Fibroblast of gingiva (primary cell): ENCODE measurements at regions not wholly inside any gene's neighbourhood (a gene's known extent, or its start where the extent isn't known, plus 50 kb on each side); places are given as distances from the start of the nearest gene placed in this dataset.

Experiments used
- DNase-seq: peaks from one replicate; pipeline ENCODE4 v3.0.0-alpha.2; 2011; ENCODE audit warnings: low read depth

DNA sequence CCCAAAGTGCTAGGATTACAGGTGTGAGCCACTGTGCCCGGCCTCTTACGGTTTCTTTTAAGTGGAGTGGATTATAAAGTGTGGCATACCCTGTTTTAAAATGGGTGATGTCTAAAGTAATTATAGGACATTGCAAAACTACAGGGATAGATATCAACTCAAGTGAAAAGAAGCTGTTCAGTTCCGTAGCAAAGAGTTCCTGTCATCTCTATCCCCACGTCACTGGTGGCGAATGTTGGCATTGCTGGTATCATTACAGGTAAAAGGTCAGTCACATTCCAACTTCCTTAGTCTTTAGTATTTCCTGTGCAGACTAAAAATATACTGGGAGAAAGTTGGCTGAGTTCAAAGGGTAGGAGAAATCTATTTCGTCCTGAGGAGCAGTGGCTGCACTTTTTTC, 95.6 kb upstream of the SLC38A2 start:
- DNase-seq = no peak

DNA sequence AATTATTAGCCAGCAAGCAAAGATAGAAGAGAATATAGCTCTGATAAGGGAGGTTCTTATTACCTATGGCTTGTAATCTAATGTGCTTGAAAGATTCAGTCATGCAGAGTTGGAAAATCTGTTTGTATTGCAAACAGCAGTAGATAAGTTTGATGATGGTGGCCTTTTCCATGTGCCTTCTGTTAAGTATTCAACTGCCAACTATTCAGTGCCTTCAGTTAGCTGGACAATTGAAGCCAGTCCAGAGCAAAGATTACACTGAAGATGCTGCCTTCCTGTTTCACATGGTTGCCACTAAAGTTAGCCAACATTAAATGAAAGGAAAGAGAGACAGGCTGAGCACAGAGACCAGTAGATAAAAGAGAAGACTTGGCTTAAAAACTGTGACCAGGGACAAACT, 92.7 kb upstream of the SLC38A2 start:
- no peak for DNase-seq

DNA sequence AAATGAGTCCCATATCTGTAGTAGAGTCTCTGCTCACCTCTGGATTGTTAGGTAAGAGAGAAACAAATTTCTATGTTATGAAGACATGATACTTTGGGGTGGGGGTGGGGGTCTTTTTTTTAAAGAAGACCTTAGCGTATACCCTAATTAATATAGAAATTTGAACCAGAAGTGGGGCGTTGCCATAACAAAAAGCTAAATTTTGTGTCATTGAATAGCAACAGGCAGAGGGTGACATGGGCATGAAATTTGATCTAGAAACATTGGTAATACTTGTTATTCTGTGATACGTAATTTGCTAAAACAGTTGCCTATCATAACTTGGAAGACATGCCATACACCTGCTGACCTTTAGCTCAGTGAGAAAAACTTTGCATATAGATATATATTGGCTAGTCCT, 92.3 kb upstream of the SLC38A2 start:
- no peak for DNase-seq

DNA sequence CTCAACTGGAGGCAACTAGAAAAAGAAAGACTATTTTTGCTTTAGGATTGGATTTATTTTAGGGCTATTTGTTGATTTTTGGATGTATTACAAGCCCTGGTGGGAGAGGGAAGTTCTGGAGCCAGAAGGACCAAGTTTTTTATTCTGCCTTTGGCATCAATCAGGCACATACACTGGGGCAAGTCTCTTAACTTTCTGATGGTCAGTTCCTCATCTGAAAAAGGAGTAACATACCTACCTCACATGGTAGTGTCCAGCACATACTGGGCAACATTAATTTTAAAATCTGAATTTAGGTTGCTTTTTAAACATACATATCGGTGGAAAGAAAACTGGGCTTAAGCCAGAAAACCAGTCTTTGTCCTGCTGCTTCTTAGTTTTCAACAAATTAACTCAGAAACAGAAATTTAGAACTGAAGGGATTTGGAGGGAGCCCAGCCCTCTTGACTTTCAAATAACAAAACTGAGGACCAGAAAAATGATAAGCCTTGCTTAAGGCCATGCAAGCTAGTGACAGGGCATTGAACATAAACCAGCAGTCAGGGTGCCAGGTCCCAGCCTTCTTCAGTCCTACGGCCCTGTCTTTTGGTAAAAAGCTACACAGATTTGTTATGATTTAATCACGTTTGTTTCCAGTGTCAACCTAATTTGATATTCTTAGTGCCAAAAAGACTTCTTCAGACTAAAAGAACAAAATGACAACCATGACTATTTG, 90.2 kb upstream of the SLC38A2 start:
- no peak for DNase-seq

DNA sequence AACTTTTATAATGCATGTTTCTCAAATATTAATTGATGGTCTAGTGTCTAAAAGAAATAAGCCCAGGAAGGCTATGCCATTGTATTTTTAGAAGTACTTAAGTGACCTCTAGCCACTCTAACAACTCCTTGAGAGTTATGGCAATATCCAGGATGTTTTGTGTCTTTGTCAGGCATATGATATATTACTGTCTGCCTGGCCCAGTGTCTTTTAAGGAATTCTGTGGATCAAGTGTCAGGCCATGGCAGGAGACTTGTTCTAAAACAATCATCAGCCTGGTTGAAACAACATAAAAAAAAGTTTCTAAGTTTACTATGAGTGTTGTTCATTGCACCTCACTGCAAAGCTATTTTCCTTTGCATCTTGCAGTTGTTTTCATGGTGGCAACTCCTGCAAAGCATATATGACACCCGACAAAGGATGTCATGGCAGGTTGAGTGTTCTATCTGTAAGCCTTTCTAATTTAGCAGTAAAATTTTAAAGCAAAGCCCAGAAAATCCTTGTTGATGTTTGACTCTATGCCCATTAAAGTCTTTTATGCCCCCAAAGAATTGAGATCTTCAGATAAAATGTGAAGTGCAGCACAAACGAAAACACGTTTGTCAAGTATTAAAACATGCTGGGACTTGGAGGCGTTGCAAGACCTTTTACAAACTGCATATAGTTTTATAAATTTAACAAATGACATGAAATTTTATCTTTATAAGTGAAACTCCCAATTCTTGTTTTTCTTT, 89.5 kb upstream of the SLC38A2 start:
- DNase-seq = peak; percentile 28

DNA sequence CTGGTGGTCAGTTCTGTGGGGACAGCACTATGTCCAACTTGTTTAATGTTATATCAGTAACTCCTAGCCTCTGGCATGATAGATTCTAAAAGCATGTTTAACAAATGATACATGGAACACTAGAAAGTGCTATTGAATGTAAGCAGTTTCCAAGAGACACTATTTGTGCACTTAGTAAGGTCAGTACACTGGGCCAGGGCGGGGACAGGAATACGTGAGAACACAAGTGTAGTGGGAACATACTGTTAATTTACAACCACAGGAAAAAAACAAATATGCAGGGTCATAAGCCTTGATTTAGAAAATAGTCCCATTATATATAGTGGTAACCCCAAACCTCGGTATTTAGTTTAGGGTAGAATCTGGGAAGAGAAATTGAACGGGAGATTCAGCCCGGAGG, 88.9 kb upstream of the SLC38A2 start:
- no peak for DNase-seq

DNA sequence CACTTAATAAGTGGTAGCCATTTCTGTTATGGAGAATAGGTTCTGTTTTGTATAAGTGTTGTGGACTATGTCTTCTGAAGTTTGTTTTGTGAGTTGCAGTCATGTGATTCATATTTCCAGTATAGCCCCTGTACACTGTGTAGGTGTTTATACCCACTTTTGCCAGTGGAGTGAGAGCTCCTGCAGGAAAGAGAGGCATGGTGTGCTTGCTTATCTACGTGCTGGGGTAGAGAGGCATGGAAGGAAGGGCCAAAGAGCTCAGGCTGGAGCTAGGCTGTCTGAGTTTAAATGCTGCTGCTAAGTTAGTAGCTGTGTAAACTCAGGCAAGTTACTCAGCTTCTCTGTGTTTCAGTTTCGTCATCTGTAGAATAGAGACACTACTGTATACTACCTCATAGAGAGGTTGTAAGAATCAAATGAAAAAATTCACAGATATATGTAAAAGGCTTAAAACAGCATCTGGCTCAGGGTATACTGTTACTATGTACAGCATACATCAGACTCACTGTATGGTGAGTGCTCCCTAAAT, 88.2 kb upstream of the SLC38A2 start:
- no peak for DNase-seq

DNA sequence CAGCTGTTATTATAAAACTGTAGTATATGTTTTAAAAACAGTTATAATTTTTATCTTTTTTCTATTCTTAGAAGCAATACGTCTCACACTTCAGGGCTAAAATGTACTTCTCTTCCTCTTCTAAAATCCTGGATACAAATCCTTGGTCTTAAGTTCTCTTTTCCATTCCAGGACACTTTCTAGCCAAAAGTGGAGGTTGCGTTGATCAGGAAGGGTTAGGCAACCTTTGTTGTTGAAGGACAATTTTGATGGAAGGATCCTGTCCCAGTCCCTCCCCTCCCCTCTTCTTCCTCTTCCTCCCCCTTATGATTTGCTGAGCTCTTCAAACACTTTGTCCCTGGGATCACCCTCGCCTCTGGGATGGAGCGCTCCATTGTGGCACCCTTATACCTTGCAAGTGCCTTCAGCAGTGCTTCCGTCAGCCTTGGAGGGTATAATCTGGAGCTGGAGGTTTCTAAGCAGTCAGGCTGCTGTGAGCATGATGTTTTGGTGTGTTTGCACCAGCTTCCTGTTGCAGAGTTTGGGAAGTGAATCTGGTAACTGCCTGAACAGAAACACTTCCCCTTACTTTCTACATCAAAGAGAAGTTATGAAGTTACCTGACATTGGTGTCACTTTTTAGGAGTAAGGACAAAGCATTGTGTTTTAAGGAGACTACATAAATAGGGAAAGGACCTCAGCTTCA, 87.4 kb upstream of the SLC38A2 start:
- DNase-seq = no peak

DNA sequence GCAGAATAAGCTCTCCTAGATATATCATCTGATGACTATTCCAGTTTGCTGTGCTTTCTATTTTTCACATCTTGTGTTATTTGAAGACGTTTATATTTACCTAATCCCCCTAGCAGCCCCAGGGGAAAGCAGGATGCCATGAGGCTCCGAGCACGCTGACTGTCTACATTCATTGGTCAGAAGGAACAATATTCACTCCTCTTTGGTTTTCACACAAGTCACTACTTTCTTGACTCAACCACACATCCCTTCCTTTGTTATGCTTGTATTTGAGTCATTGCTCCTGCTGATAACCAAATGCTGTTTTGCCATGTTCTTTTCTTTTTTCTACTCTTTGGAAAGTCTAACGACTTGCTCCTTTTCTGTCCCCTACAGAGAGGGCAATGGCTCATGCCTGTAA, 86.5 kb upstream of the SLC38A2 start:
- DNase-seq = no peak

DNA sequence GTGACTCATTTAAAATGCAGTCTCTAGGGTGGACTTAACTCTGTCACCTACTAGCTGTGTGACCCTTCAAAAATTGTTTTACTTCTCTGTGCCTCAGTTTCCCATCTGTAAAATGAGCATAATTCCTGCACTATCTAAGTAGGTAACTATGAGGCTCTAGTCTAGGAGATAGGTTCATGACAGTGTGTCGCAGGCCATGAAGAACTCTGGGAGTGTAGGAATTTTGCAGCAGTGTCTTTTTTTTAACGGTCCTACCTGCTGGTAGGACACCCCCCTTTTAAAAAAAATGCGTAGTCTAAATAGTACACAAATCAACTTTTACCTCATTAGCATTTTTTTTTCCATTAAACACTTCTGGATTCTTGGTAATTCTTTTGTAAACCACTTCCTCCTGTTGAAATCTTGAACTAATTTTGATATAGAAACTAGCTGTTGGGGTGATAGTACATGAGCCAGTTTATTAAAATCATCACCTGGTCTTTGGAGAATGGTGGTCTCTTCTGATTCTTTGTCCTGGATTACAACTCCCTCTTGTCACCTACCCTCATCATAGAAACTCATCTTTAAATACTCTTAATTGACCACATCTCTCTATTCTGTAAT, 86.0 kb upstream of the SLC38A2 start:
- no peak for DNase-seq

DNA sequence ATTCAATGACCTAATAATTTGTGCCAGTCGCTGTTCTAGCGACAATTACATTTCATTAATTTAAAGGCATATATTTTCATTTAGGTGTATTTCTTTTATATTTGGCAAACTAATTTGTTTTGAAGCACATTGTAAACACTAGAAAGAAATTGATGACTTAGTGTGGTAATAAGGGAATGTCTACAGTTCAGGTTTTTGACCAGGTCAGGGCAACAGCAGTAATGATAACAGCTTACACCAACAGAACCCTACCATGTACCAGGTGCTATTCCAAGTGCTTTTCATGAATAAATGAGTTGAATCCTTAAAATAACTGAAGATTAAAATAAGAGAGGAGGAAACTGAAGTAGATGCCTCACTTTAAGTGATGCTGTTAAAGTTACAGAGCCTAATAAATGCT, 85.4 kb upstream of the SLC38A2 start:
- DNase-seq = no peak

DNA sequence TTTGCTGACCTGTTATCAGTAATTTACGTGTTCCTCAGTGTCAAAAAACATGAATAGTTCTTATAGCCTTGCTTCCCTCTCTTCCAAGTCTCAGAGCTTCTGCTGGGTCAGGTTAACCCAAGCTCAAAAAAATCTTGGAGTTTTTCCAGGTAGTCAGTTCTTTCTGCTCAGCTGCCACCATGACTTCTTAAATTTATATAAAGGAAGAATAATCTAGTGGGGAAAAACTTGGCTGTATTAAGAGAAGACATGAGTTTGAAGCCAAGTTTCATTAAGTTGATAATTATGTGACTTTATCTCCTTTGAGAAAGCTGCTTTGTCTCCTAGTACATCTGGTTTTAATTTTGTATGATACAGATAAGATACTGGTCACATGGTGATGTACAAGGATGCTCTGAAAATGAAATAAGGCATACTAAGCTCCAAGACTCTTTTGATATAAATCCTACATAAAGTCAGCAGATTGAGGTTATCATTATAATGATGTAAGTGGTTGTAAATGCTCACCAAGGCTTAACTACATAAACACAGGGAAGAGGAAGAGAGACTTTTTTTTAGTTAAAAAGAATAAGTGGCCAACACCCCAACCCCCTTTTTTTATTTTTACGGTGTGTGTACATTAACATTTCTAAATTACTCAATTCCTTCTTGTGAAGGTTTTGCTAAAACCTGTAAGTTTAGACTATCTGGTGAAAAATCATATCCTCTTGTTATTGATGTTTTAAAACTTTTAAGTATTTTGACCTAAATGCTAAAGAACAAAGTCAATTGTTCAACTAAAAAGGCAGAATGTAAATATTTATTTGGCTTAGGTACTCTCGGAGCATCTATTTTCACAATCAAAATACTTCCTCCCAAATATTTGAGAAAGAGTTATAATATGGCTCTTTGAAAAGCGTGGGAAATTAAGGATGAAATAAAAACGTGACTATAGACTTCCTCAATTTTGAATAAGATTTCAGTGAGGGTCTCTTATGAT, 84.1 kb upstream of the SLC38A2 start:
- no peak for DNase-seq

DNA sequence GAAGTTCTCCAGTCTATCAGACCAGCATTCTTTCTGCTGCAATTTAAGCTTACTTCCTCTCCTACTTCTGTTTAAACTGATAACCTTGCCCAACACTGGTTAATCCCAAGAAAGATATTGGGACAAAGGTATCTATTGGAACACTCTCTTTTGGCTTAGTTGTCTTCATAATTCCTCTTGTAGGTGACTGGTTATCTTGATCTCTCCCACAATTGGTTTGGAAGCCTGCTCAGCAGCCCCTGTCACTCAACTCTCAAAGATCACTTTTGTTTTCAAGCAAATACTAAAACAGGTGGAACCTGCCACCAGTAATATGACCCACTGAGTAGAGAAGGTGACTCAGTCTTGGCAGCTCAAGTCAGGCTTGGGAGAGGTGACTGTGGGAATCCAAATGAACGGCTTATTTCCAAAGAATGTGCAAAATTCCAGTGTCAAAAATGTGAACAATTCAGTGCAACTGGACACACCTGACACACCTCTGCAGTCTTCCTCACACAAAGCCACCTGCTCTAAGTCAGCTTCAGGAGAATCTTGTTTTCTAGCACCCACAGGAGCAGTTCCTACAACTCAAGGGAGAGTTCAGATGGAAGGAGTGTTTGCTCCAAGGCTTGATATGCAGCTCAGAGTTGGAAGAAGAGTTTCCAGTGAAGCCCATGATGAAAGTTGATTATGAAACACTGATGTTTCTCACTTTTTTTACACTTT, 83.2 kb upstream of the SLC38A2 start:
- no peak for DNase-seq

DNA sequence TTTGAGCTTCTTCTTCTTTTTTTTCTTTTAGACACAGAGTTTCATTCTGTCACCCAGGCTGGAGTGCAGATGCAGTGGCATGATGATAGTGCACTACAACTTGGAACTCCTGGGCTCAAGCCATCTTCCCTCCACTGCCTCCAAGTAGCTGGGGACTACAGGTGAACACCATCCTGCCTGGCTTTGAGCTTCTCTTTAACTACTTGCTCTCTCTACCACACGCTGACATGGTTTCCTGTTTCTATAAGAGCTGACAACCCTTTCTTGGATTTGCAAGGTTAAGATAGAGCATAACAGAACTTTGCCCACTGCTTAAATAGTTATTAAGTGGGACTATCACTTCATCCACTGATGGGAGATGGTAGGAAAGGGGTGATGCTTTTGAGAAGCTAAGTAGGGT, 82.4 kb upstream of the SLC38A2 start:
- no peak for DNase-seq

DNA sequence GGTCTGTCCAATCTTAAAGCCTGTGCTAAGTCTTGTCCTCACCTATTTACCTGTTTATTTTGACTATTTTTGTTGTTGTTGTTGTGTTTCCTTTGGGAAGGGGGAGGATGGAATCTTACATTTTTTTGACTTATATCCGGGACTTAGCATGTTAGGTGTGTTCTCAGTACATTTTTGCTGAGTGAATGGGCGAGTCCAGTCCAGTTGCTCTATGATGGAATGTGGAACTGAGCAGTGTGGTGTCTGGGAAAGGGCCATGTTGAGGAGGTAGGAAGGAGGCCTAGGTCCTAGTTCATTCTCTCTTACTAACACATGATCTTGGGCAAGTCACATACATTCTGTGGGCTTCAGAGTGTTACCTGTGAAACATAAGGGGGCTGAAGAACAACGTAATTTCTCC, 80.9 kb upstream of the SLC38A2 start:
- DNase-seq = no peak

DNA sequence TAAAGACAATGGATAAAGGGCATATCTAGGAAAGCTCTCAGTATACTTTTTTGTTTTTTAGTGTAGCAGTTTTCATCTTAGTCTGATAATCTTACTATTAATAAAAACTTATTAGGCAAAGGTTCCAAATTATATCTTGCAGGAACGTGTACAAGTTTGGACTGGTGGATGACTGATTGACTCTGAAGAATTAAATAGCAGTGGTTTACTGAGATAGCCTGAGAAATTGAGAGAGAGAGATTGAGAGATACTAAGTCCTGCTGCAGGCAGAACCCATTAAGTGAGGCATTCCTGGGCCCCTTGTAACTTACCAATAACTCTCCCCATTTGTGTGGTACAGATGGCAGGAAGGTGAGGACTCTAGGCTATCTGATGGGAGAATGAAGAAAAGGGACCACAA, 80.2 kb upstream of the SLC38A2 start:
- DNase-seq = no peak

DNA sequence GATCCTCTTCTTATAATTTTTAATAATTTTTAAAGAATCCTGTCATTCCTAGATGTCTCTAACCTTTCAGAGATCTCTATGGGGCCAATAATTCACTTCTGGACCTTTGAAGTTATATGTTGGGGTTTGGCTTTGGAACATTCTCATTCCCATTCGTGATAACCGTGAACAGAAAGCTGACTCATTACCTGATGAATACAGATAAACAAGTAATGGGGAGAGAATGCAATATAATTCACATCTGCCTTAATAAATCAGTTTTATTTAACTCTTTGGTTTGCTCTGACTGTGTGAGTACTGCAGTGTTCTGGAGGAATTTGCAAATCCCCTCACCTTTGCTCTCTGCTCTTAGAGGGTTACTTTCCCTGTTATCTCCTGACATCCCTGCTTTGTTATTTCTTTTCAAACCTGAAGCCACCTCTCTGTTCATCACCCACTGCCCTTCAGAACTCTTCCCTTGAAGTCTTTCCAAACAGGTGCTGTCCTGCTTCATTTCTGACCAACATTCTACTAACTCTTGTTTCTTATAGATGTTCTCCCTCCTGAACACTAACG, 79.6 kb upstream of the SLC38A2 start:
- no peak for DNase-seq

DNA sequence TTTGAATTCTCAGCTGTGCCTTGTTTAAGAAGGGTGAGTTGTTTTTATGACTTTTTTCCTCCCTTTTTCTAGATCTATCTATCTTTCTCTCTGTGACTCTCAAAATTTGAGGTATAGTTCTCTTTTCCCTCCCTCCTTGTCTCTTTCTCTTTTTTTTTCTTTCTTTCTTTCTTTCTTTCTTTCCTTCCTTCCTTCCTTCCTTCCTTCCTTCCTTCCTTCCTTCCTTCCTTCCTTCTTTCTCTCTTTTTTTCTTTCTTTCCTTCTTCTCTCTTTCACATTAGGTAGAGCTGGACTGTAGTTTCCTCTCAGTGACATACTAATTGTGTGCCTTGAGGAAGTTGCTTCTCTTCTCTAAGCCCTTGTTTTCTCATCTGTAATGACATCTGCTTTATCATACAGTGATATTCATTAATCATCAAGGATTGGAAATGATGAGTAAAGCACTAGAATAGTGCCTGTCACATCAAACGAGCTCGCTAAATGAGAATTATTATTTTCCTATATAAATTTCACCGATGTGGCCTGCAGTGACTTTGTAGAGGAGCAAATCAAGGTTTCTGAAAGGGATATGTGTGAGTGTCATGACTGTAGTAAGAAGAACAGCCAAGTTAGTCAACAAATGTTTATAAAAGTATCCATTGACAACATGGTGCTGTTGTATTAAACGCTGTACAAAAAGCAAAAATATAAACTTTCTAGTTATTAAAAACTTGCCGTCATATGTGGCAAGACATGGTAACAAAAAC, 78.9 kb upstream of the SLC38A2 start:
- no peak for DNase-seq

DNA sequence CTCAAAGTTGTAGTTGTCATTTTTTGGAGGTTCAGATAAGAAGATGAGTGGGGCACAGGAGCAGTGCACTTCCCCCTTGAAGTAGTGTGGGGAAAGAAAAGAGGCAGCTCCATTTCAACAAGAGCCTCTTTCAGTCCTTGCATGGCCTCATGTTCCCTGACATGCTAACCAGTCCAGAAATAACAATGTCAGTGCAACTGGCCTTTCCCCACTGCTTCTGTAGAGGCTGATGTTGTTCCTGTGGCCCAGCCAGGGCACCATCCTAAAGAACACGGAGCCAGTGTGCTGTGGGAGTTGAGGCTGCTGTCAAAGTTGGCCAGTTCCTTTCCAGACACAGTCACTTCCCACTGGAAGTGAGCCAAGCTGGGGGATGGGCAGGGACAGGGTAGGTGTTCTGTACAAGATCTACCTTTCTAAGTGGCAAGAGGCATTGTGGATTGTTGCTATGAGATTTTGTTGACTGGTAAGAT, 77.7 kb upstream of the SLC38A2 start:
- DNase-seq = no peak

DNA sequence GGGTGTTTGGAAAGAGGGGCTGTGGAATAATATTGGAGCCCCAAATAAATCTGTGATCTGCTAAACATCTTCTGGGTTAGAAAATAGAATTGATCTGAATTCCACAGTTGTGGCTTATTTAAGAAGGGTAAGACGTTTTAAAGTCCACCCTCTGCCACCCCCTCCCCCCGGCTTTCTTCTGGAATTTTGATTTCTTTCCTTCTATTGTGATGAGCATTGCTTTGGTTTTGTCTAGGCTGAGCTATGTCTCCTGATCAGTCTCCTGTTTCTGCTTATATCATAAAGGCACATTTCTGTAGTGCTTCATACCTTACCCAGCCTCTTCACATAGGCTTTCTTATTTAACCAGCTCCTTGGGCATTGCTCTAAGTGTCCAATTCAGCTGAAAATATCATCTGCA, 77.3 kb upstream of the SLC38A2 start:
- no peak for DNase-seq
